A549 (cell line): ENCODE measurements at regions not wholly inside any gene's neighbourhood (a gene's known extent, or its start where the extent isn't known, plus 50 kb on each side); places are given as distances from the start of the nearest gene placed in this dataset.

Source experiments
- ATAC-seq, 2 experiments: fragments of 200-7000 bp in 1 of 2; fragments of >200 bp in 1 of 2; cut with Nextera tagmentation in 1 of 2; cut with Tn5 transposase in 1 of 2; 3 replicates each; pipeline versions ENCODE4 v1.8.0 to v1.9.1; 2018 to 2020; ENCODE audit warnings: mild to moderate bottlenecking in 1 of 2, moderate library complexity in 1 of 2
- CTCF ChIA-PET: fragments of 300-600 bp; sonication (Branson Sonifier 250); formaldehyde crosslinking; extraction: SDS; loops from one replicate; lab custom pipeline; 2021; ENCODE audit warnings: antibody characterized with exemption, inconsistent platforms; lab: Yijun Ruan, JAX
- POLR2A ChIA-PET: fragments of 350-600 bp; formaldehyde crosslinking; extraction: SDS; loops from one replicate; lab custom pipeline; 2021; ENCODE audit warnings: antibody characterized with exemption, inconsistent platforms; lab: Yijun Ruan, JAX
- DNase-seq, 2 experiments: peaks; one replicate each; pipeline versions ENCODE4 v3.0.0 to v3.0.0-alpha.2; 2011 to 2016; ENCODE audit warnings: low read depth in 1 of 2, low spot score in 1 of 2
- FAIRE-seq: peaks from 2 replicates; lab custom pipeline; 2011; peaks lifted over from hg19 to GRCh38; lab: Jason Lieb, UNC
- H3K27ac ChIP-seq, 2 experiments: fragments of >200 bp; sonication (Bioruptor Twin); formaldehyde crosslinking; 3 replicates each; pipeline ENCODE4 v1.5.1; 2016 to 2017
- H3K4me1 ChIP-seq: fragments of >200 bp; sonication (Bioruptor Twin); formaldehyde crosslinking; 3 replicates; pipeline ENCODE4 v1.6.1; 2016
- H3K4me2 ChIP-seq: fragments of >200 bp; sonication (Bioruptor Twin); formaldehyde crosslinking; 3 replicates; pipeline ENCODE4 v1.6.1; 2016
- H3K4me3 ChIP-seq: fragments of >200 bp; sonication (Bioruptor Twin); formaldehyde crosslinking; 3 replicates; pipeline ENCODE4 v1.5.1; 2016
- H3K9me3 ChIP-seq: fragments of >200 bp; sonication (Bioruptor Twin); formaldehyde crosslinking; 3 replicates; pipeline ENCODE4 v1.6.1; 2016
- BHLHE40 ChIP-seq: IDR thresholded peaks from 2 replicates; pipeline ENCODE4 v1.6.1; 2012; ENCODE audit warnings: low read depth, low read length, inconsistent platforms
- CHD2 ChIP-seq: fragments of 150-350 bp; IDR thresholded peaks from 2 replicates; pipeline ENCODE4 v1.6.1; 2014; ENCODE audit warnings: low read length; ENCODE audit not compliant: partially characterized antibody
- EHF ChIP-seq: fragments of 250-450 bp; sonication (Bioruptor Pico); IDR thresholded peaks from 2 replicates; pipeline ENCODE4 v1.5.0; 2020; ENCODE audit warnings: mild to moderate bottlenecking
- EP300 ChIP-seq, 2 experiments: fragments of >200 bp; sonication (Bioruptor Twin); formaldehyde crosslinking; IDR thresholded peaks; 2 replicates in 1 of 2; 3 replicates in 1 of 2; pipeline ENCODE4 v1.6.1; 2016 to 2017
- ESRRA ChIP-seq: fragments of 150-350 bp; IDR thresholded peaks from 2 replicates; pipeline ENCODE4 v1.6.1; 2014; ENCODE audit warnings: mild to moderate bottlenecking, low read length, borderline replicate concordance
- HDAC2 ChIP-seq: fragments of 200-600 bp; sonication (generic); IDR thresholded peaks from 2 replicates; pipeline ENCODE4 v1.6.1; 2016
- HEYL ChIP-seq: fragments of 250-450 bp; sonication (Bioruptor Pico); IDR thresholded peaks from 2 replicates; pipeline ENCODE4 v1.8.0; 2021; ENCODE audit warnings: mild to moderate bottlenecking, moderate library complexity
- HMGXB4 ChIP-seq: fragments of 250-450 bp; sonication (Bioruptor Pico); IDR thresholded peaks from 2 replicates; pipeline ENCODE4 v1.5.0; 2021; ENCODE audit warnings: mild to moderate bottlenecking, moderate library complexity, borderline replicate concordance
- KDM5A ChIP-seq: fragments of 200-600 bp; sonication (generic); IDR thresholded peaks from 2 replicates; pipeline ENCODE4 v1.6.1; 2016; ENCODE audit warnings: antibody characterized with exemption, mild to moderate bottlenecking
- MAZ ChIP-seq: fragments of 150-350 bp; IDR thresholded peaks from 2 replicates; pipeline ENCODE4 v1.6.1; 2014; ENCODE audit warnings: antibody characterized with exemption, low read depth, low read length, borderline replicate concordance
- NFE2L2 ChIP-seq: fragments of 150-350 bp; conservative IDR thresholded peaks from 2 replicates; pipeline ENCODE4 v1.6.1; 2014; ENCODE audit warnings: low read length
- NR3C1 ChIP-seq: fragments of >200 bp; sonication (Bioruptor Twin); formaldehyde crosslinking; IDR thresholded peaks from 3 replicates; pipeline ENCODE4 v1.6.1; 2017
- PHF8 ChIP-seq: fragments of 200-600 bp; sonication (generic); IDR thresholded peaks from 2 replicates; pipeline ENCODE4 v1.6.1; 2016; ENCODE audit warnings: low read depth, mild to moderate bottlenecking, antibody characterized with exemption, moderate library complexity, borderline replicate concordance
- POLR2AphosphoS2 ChIP-seq: conservative IDR thresholded peaks from 2 replicates; pipeline ENCODE4 v1.6.1; 2012; ENCODE audit warnings: low read length, improper control_type of control experiment, inconsistent platforms
- RAD21 ChIP-seq, 2 experiments: fragments of >200 bp in 1 of 2; sonication (Bioruptor Twin) in 1 of 2; formaldehyde crosslinking in 1 of 2; IDR thresholded peaks in 1 of 2; conservative IDR thresholded peaks in 1 of 2; 2 replicates in 1 of 2; 3 replicates in 1 of 2; pipeline ENCODE4 v1.6.1; 2012 to 2018; ENCODE audit warnings: inconsistent platforms in 1 of 2
- RARB ChIP-seq: fragments of 250-450 bp; sonication (Bioruptor Pico); IDR thresholded peaks from 2 replicates; pipeline ENCODE4 v1.8.0; 2021; ENCODE audit warnings: mild to moderate bottlenecking, moderate library complexity
- RNF2 ChIP-seq: fragments of 200-600 bp; sonication (generic); IDR thresholded peaks from 2 replicates; pipeline ENCODE4 v1.6.1; 2016; ENCODE audit warnings: low read depth, mild to moderate bottlenecking, antibody characterized with exemption, moderate library complexity, borderline replicate concordance
- TFCP2L1 ChIP-seq: fragments of 250-450 bp; sonication (Bioruptor Pico); IDR thresholded peaks from 2 replicates; pipeline ENCODE4 v1.5.0; 2021; ENCODE audit warnings: mild to moderate bottlenecking
- ZFP36 ChIP-seq: fragments of 450-650 bp; IDR thresholded peaks from 2 replicates; pipeline ENCODE4 v1.6.1; 2014; ENCODE audit warnings: borderline replicate concordance; ENCODE audit not compliant: partially characterized antibody
- ZSCAN20 ChIP-seq: fragments of 250-450 bp; sonication (Bioruptor Pico); IDR thresholded peaks from 2 replicates; pipeline ENCODE4 v1.8.0; 2022; ENCODE audit warnings: mild to moderate bottlenecking, moderate library complexity
- WGBS: methylation state at CpG from one replicate; pipeline ENCODE4 v1.1.6; 2017; ENCODE audit errors: missing lambda C conversion rate; 5-methylcytosine and 5-hydroxymethylcytosine counted together
- TF ChIP-seq, protein P1 (sequence below): fragments of >200 bp; sonication (Bioruptor Twin); formaldehyde crosslinking; IDR thresholded peaks from 2 replicates; pipeline ENCODE4 v1.6.1; 2016
- TF ChIP-seq, protein P2 (sequence below): IDR thresholded peaks from 2 replicates; pipeline ENCODE4 v1.6.1; 2012; ENCODE audit warnings: low read depth, borderline replicate concordance
- TF ChIP-seq, protein P3 (sequence below): fragments of 250-450 bp; sonication (Bioruptor Pico); IDR thresholded peaks from 2 replicates; pipeline ENCODE4 v1.5.0; 2020; ENCODE audit warnings: low read depth, mild to moderate bottlenecking, moderate library complexity
- TF ChIP-seq, protein P4 (sequence below): fragments of 200-600 bp; sonication (generic); IDR thresholded peaks from 2 replicates; pipeline ENCODE4 v1.6.1; 2016; ENCODE audit warnings: antibody characterized with exemption, mild to moderate bottlenecking, moderate library complexity

DNA sequence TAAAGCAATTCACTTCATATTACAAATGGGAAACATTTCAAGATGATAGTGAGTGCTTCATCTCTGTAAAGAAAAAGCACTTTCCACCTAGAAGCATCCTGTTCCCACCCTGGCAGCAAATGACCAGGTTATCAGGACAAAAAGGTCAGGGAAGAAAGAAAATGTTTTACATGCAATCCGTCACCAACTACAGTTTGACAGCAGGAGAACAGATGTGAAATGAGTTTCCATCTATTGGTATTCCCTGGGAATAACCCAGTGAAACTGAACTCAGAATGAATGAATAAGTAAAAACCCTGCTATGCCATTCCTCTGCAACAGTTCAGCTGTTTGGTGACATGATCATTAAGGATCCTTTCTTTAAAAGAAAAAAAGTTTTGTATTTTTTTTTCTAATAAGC is 67.6 kb downstream of the HTR1A start:
- DNase-seq (no peak), FAIRE-seq (no peak), ATAC-seq (no peak)
- TF ChIP-seq EP300 (IDR thresholded peaks at IDR 0.05): no peak
- no peak for TF ChIP-seq HMGXB4 (CRISPR knock-in tag)
- TF ChIP-seq, protein P1, sequence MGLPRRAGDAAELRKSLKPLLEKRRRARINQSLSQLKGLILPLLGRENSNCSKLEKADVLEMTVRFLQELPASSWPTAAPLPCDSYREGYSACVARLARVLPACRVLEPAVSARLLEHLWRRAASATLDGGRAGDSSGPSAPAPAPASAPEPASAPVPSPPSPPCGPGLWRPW: no peak
- TF ChIP-seq ESRRA: no peak
- TF ChIP-seq BHLHE40: no peak
- no peak for TF ChIP-seq POLR2AphosphoS2
- H3K4me1 ChIP-seq: no peaks in the 10 kb centered on the region
- POLR2A ChIA-PET: no interaction called here
- H3K9me3 ChIP-seq: no peaks in the 10 kb centered on the region
- 0% methylated on average over 1 of the region's 1 CpG for WGBS
- CTCF ChIA-PET: no interaction called here
- H3K4me3 ChIP-seq: no peak overlapping the region
- H3K4me2 ChIP-seq: no peak overlapping the region
- H3K27ac ChIP-seq: no peak overlapping the region

GRCh38 chr5:63878788-63879187 is 83.5 kb downstream of the HTR1A start:
- ChIA-PET CTCF (no interaction called here), POLR2A (no interaction called here)
- WGBS: 0% methylated on average over 1 of the region's 1 CpG
- Histone ChIP-seq H3K4me2 (no peak overlapping the region), H3K4me3 (no peak overlapping the region), H3K9me3 (no peaks in the 10 kb centered on the region), H3K4me1 (no peaks in the 10 kb centered on the region), H3K27ac (no peak overlapping the region)
- FAIRE-seq (no peak), DNase-seq (no peak), ATAC-seq (no peak)
- no peak for TF ChIP-seq TFCP2L1 (CRISPR knock-in tag)
- TF ChIP-seq PHF8: no peak
- no peak for TF ChIP-seq KDM5A
- no peak for TF ChIP-seq BHLHE40
- TF ChIP-seq NR3C1: no peak
- TF ChIP-seq RAD21 (conservative IDR thresholded peaks at IDR 0.05 in 1 of 2, IDR thresholded peaks at IDR 0.05 in 1 of 2): no peak
- no peak for TF ChIP-seq ESRRA
- no peak for TF ChIP-seq HDAC2
- no peak for TF ChIP-seq HEYL
- TF ChIP-seq ZFP36: no peak
- no peak for TF ChIP-seq RARB
- no peak for TF ChIP-seq CHD2
- TF ChIP-seq, protein P2, sequence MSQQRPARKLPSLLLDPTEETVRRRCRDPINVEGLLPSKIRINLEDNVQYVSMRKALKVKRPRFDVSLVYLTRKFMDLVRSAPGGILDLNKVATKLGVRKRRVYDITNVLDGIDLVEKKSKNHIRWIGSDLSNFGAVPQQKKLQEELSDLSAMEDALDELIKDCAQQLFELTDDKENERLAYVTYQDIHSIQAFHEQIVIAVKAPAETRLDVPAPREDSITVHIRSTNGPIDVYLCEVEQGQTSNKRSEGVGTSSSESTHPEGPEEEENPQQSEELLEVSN: no peak
- no peak for TF ChIP-seq NFE2L2
- TF ChIP-seq, protein P3, sequence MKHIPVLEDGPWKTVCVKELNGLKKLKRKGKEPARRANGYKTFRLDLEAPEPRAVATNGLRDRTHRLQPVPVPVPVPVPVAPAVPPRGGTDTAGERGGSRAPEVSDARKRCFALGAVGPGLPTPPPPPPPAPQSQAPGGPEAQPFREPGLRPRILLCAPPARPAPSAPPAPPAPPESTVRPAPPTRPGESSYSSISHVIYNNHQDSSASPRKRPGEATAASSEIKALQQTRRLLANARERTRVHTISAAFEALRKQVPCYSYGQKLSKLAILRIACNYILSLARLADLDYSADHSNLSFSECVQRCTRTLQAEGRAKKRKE (CRISPR knock-in tag): no peak
- no peak for TF ChIP-seq EHF (CRISPR knock-in tag)
- no peak for TF ChIP-seq MAZ
- TF ChIP-seq, protein P4, sequence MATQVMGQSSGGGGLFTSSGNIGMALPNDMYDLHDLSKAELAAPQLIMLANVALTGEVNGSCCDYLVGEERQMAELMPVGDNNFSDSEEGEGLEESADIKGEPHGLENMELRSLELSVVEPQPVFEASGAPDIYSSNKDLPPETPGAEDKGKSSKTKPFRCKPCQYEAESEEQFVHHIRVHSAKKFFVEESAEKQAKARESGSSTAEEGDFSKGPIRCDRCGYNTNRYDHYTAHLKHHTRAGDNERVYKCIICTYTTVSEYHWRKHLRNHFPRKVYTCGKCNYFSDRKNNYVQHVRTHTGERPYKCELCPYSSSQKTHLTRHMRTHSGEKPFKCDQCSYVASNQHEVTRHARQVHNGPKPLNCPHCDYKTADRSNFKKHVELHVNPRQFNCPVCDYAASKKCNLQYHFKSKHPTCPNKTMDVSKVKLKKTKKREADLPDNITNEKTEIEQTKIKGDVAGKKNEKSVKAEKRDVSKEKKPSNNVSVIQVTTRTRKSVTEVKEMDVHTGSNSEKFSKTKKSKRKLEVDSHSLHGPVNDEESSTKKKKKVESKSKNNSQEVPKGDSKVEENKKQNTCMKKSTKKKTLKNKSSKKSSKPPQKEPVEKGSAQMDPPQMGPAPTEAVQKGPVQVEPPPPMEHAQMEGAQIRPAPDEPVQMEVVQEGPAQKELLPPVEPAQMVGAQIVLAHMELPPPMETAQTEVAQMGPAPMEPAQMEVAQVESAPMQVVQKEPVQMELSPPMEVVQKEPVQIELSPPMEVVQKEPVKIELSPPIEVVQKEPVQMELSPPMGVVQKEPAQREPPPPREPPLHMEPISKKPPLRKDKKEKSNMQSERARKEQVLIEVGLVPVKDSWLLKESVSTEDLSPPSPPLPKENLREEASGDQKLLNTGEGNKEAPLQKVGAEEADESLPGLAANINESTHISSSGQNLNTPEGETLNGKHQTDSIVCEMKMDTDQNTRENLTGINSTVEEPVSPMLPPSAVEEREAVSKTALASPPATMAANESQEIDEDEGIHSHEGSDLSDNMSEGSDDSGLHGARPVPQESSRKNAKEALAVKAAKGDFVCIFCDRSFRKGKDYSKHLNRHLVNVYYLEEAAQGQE: no peak
- TF ChIP-seq RNF2: no peak
- TF ChIP-seq ZSCAN20 (CRISPR knock-in tag): no peak
